ENCODE measurements at regions not wholly inside any gene's neighbourhood (a gene's known extent, or its start where the extent isn't known, plus 50 kb on each side); places are given as distances from the start of the nearest gene placed in this dataset.
"Not testable (repeated sequence)": the region's sequence is repeated elsewhere in the genome, so short reads cannot be mapped to it uniquely, and the experiment has no call there.

- not testable (repeated sequence) for DNase-seq (ENCODE audit: low read depth in 3 of 3, low spot score in 1 of 3)
Measured at GRCh38 chr18:14190776-14191442, 58.7 kb upstream of the ZNF519 start.

- DNase-seq (ENCODE audit: low read depth in 3 of 3, low spot score in 1 of 3) = no peak
Measured at GRCh38 chr18:14189858-14190257, 57.6 kb upstream of the ZNF519 start.

GRCh38 chr18:14188751-14189406, 56.6 kb upstream of the ZNF519 start:
- DNase-seq (ENCODE audit: low read depth in 3 of 3, low spot score in 1 of 3) = not testable (repeated sequence)

All from stimulated activated CD4-positive, alpha-beta T cell treated with anti-CD3 and anti-CD28 coated beads, TNF-alpha, amount 100 ng/mL, for 1 hour (primary cell).